Occipital lobe (tissue), 1 donor: ENCODE measurements at regions not wholly inside any gene's neighbourhood (a gene's known extent, or its start where the extent isn't known, plus 50 kb on each side); places are given as distances from the start of the nearest gene placed in this dataset.

ENCODE experiments used
- DNase-seq: peaks from one replicate; lab custom pipeline; 2025; lab: John Stamatoyannopoulos, UW

GRCh38 chr13:106139377-106139776, 396.1 kb downstream of the EFNB2 start:
- no peak for DNase-seq

- DNase-seq, result no peak
Measured at GRCh38 chr13:106138620-106139019, 396.8 kb downstream of the EFNB2 start.

GRCh38 chr13:106133025-106133424, 402.4 kb downstream of the EFNB2 start:
- no peak for DNase-seq

GRCh38 chr13:106132216-106132615, 403.2 kb downstream of the EFNB2 start:
- DNase-seq, result no peak

GRCh38 chr13:106129993-106130392, 405.5 kb downstream of the EFNB2 start:
- DNase-seq, result no peak

- no peak for DNase-seq
Measured at GRCh38 chr13:106129273-106129672, 406.2 kb downstream of the EFNB2 start.

- DNase-seq, result no peak
Measured at GRCh38 chr13:106122234-106122633, 413.2 kb downstream of the EFNB2 start.

- no peak for DNase-seq
Measured at GRCh38 chr13:106121173-106121754, 414.2 kb downstream of the EFNB2 start.

- DNase-seq, result no peak
Measured at GRCh38 chr13:106118996-106119395, 416.5 kb downstream of the EFNB2 start.

GRCh38 chr13:106118050-106118449, 417.4 kb downstream of the EFNB2 start:
- DNase-seq, result no peak

GRCh38 chr13:106117640-106118039, 417.8 kb downstream of the EFNB2 start:
- DNase-seq, result no peak

- DNase-seq, result no peak
Measured at GRCh38 chr13:106117035-106117434, 418.4 kb downstream of the EFNB2 start.

GRCh38 chr13:106115081-106115480, 420.4 kb downstream of the EFNB2 start:
- no peak for DNase-seq

GRCh38 chr13:106113796-106114195, 421.7 kb downstream of the EFNB2 start:
- DNase-seq, result no peak

GRCh38 chr13:106112191-106112590, 423.3 kb downstream of the EFNB2 start:
- DNase-seq, result no peak

- no peak for DNase-seq
Measured at GRCh38 chr13:106110241-106110855, 425.1 kb downstream of the EFNB2 start.

- DNase-seq, result no peak
Measured at GRCh38 chr13:106109391-106109791, 426.1 kb downstream of the EFNB2 start.

- DNase-seq, result no peak
Measured at GRCh38 chr13:106108346-106108745, 427.1 kb downstream of the EFNB2 start.

GRCh38 chr13:106107061-106107460, 428.4 kb downstream of the EFNB2 start:
- DNase-seq, result no peak

GRCh38 chr13:106105153-106105552, 430.3 kb downstream of the EFNB2 start:
- DNase-seq, result no peak

GRCh38 chr13:106104281-106104901, 431.1 kb downstream of the EFNB2 start:
- DNase-seq, result no peak

- DNase-seq, result no peak
Measured at GRCh38 chr13:106103779-106104178, 431.7 kb downstream of the EFNB2 start.

- no peak for DNase-seq
Measured at GRCh38 chr13:106102786-106103185, 432.7 kb downstream of the EFNB2 start.
